IMR-90 (cell line): ENCODE measurements at regions not wholly inside any gene's neighbourhood (a gene's known extent, or its start where the extent isn't known, plus 50 kb on each side); places are given as distances from the start of the nearest gene placed in this dataset.

Source experiments
- BHLHE40 ChIP-seq: fragments of 150-350 bp; IDR thresholded peaks from 2 replicates; pipeline ENCODE4 v1.6.1; 2016; ENCODE audit warnings: mild to moderate bottlenecking, low read depth, low read length
- CEBPB ChIP-seq: IDR thresholded peaks from 2 replicates; pipeline ENCODE4 v1.6.1; 2012; ENCODE audit warnings: low read depth, low read length, improper control_type of control experiment
- CTCF ChIP-seq: conservative IDR thresholded peaks from 2 replicates; pipeline ENCODE4 v1.5.1; 2012; ENCODE audit warnings: mild to moderate bottlenecking, low read depth, low read length, improper control_type of control experiment
- MAFK ChIP-seq: IDR thresholded peaks from 2 replicates; pipeline ENCODE4 v1.6.1; 2012; ENCODE audit warnings: low read depth, low read length, improper control_type of control experiment
- NFE2L2 ChIP-seq: fragments of 150-350 bp; IDR thresholded peaks from 2 replicates; pipeline ENCODE4 v1.6.1; 2016; ENCODE audit warnings: low read depth, mild to moderate bottlenecking, low read length
- POLR2A ChIP-seq: IDR thresholded peaks from 2 replicates; pipeline ENCODE4 v1.6.1; 2012; ENCODE audit warnings: mild to moderate bottlenecking, low read depth, low read length
- RFX5 ChIP-seq: IDR thresholded peaks from 2 replicates; pipeline ENCODE4 v1.8.0; 2012; ENCODE audit warnings: low read depth, mild to moderate bottlenecking, low read length, moderate library complexity
- TF ChIP-seq, protein P1 (sequence below): fragments of 150-350 bp; IDR thresholded peaks from 2 replicates; pipeline ENCODE4 v1.6.1; 2017; ENCODE audit warnings: mild to moderate bottlenecking, antibody characterized with exemption, low read length, low read depth

DNA sequence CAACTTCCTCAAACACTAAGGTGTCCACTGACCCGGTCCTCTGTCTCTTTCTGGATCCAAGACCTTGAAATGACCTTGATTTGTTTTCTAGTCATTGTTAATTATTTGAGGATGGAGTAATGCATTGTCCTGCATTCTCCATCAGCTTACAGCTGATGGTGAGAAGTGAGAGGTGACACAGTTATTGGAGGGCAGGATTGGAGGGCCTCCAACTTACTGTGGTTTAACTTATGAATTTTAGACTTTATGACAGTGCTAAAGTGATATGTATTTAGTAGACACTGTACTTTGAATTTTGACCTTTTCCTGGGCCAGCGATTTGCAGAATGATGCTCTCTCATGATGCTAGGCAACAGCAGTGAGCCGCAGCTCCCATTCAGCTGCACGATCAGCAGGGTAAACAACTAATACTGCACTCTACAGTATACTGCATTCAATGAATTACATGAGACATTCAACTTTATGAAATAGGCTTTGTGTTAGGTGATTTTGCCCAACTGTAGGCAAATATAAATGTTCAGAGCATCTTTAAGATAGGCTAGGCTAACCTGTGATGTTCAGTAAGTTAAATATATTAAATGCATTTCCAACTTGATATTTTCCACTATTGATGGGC lies 200.0 kb upstream of the MEX3C start:
- TF ChIP-seq CTCF: no peak
- TF ChIP-seq RFX5: no peak
- TF ChIP-seq NFE2L2: no peak
- TF ChIP-seq POLR2A: no peak
- TF ChIP-seq MAFK: no peak
- no peak for TF ChIP-seq BHLHE40
- TF ChIP-seq, protein P1, sequence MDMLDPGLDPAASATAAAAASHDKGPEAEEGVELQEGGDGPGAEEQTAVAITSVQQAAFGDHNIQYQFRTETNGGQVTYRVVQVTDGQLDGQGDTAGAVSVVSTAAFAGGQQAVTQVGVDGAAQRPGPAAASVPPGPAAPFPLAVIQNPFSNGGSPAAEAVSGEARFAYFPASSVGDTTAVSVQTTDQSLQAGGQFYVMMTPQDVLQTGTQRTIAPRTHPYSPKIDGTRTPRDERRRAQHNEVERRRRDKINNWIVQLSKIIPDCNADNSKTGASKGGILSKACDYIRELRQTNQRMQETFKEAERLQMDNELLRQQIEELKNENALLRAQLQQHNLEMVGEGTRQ: no peak
- no peak for TF ChIP-seq CEBPB
